GM19324 (cell line): ENCODE measurements at regions not wholly inside any gene's neighbourhood (a gene's known extent, or its start where the extent isn't known, plus 50 kb on each side); places are given as distances from the start of the nearest gene placed in this dataset.

Source experiments
- ATAC-seq: cut with Tn5 transposase; IDR thresholded peaks from one replicate; pipeline ENCODE4 v1.9.1; 2021; ENCODE audit warnings: mild to moderate bottlenecking, moderate library complexity; ENCODE audit not compliant: unreplicated experiment, low FRiP score

DNA sequence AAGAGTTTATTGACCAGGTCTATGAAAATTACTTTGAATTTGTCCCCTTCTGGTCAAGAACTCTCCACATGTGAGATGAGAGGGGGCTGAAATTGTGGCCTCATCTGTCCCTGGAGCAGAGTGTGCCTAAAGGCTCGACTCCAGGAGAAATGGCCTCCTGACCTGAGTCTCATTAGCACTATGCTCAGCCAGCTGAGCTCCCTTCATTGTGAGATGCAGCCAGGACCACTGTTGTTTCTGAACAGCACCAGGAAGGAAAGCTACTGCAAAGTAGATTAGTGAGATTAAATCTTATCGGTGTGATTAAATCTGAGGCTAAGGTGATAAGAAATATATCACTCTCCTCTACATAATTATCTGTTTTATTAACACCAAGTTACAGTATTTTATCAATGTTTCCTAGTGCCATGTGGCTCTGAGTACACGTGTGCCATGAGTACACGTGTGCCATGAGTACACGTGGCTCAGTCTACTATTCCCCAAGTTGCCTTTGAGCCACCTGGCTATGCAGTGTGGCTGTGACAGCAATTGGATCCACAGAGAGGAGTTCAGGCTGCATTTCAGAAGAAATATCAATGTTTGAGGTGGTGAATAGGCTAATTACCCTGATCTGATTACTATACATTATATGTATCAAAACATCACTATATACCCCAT is 126.9 kb downstream of the IPMK start:
- no peak for ATAC-seq

DNA sequence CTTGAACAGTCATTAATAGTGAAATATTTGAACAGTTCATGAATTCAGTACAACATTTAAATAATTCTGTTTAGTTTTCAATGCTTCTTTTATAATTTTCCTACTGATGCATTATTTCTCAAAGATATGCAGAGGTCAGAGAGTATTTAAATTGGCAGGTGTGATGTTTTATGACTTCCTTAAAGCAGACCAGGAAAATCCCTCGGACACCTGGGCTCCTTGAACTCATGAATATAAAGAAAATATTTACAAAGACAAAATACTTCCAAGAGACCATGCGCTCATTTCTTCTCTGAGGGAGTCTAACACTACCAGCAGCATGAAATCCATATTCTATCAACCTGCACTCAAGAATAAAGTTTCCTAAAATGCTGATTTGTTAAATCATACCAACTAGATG is 127.6 kb downstream of the IPMK start:
- no peak for ATAC-seq

DNA sequence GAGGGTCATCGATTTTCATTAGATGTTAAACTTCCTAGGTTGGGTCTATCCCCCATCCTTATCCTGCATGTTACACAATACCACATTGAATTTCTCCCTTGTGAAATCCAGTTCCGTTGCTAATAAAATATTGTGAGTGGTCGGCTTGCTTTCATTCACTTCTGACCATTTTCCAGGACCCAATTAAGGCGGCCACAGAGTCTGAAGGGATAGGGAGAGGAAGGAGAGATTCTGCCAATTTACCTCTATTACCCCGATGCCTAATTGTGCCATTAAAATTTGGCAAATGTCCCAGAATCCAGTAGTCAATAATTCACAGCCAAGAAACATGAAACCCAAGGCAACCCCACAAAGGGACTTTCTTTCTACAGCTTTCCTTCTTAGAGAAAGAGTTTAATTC is 129.9 kb downstream of the IPMK start:
- ATAC-seq = no peak

- ATAC-seq = no peak
Observed at GRCh38 chr10:58115218-58116050, 152.3 kb downstream of the IPMK start.

GRCh38 chr10:58109731-58110130 is 158.0 kb downstream of the IPMK start:
- ATAC-seq = no peak

GRCh38 chr10:58107506-58107905 is 160.2 kb downstream of the IPMK start:
- no peak for ATAC-seq

DNA sequence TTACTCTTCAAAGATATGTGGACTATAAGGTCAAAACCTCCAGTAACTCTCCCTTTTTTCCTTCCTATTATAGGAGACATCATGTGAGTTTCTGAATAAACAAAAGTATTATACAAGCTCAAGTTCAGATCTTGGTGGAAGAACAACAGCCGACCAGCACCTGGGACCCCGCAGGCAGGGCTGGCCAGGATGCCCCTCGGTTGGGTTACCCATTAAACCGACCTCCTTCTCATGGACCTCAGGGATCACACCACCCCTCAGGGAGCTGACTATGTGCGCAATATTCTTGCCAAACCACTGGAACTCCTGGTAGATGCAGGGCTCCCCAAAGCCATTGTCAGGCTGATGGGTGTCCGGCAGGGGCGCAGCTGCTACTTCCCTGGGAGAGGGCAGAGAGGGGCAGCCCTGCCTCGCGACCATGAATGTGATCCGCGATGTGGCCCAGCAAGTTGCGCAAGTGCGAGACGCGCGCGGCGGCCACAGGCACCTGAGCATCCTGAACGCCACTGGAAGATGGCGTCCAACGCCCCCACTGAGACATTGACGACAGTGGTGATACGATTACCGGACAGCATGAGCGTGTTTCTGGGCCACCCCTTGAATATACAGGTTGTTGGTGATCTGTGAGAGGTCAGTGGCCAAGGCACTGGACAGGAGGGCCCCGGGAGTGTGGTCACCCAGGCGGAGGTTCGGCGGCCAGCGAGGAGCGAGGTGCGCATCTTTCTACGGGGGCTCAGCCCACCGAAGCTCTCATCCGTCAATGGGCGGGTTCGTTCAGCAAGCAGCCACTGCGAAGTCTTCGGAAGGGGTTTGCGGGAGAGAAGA is 161.3 kb downstream of the IPMK start:
- no peak for ATAC-seq

- no peak for ATAC-seq
Observed at GRCh38 chr10:58104351-58104751, 163.3 kb downstream of the IPMK start.

DNA sequence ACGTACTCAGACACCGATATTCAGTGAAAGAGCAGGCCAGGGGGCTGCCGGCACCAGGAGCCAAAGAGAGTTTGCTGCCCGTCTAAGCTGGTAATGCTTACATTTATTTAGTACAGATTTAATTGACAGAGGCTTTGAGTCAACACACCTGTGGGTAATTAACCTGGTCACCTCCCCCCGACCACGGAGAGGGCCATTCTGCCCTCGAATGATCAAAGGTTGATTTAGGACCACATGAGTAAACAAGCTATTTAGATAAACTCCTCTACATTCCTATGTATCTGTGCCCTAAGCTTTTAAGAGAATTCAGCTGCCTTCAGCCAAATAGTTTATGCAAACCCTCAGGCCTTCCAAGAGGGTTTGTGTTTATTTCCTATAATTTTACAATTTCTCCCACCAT is 164.8 kb downstream of the IPMK start:
- no peak for ATAC-seq

GRCh38 chr10:58101682-58102081 is 166.0 kb downstream of the IPMK start:
- no peak for ATAC-seq

- no peak for ATAC-seq
Observed at GRCh38 chr10:58094985-58095718, 172.5 kb downstream of the IPMK start.

DNA sequence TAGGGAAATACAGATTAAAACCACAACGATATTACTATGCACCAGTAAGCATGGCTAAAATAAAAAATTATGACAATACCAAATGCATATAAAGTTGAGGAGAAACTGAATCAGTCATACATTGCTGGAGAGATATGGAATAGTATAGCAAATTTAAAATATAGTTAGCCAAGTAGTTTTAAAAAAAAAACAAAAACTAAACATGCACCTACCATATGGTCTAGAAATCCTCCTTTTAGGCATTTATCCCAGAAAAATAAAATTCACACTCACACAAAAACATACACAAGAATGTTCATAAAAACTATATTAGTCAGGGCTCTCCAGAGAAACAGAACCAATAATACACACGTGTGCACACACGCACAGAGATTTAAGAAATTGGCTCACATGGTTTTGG is 175.8 kb downstream of the IPMK start:
- ATAC-seq = no peak

GRCh38 chr10:58089739-58090138 is 178.0 kb downstream of the IPMK start:
- no peak for ATAC-seq

DNA sequence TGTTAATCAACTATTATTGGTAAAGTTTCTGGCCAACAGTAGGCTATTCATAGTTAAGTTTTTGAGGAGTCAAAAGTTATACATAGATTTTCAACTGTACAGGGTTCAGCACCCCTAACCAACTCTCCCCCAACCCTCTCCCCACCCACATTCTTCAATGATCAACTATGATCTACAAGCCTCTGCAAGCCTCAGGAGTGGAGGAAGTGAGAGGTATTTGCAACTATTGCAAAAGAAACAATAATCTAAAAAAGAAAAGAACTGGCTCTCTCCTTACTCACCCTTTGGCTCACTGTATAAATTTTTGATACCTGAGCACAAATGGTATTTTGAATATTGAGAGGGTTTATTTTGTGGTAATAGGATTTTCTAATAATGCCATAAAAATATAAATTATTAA is 179.8 kb downstream of the IPMK start:
- ATAC-seq = no peak

- ATAC-seq = no peak
Observed at GRCh38 chr10:58086763-58087150, 180.9 kb downstream of the IPMK start.

- no peak for ATAC-seq
Observed at GRCh38 chr10:58086144-58086762, 181.4 kb downstream of the IPMK start.

GRCh38 chr10:58082248-58082647 is 185.4 kb downstream of the IPMK start:
- ATAC-seq = no peak

- no peak for ATAC-seq
Observed at GRCh38 chr10:58081353-58081752, 186.3 kb downstream of the IPMK start.

- no peak for ATAC-seq
Observed at GRCh38 chr10:58079461-58079860, 188.2 kb downstream of the IPMK start.

GRCh38 chr10:58072634-58073033 is 195.1 kb downstream of the IPMK start:
- no peak for ATAC-seq
